ENCODE measurements at regions not wholly inside any gene's neighbourhood (a gene's known extent, or its start where the extent isn't known, plus 50 kb on each side); places are given as distances from the start of the nearest gene placed in this dataset.

DNA sequence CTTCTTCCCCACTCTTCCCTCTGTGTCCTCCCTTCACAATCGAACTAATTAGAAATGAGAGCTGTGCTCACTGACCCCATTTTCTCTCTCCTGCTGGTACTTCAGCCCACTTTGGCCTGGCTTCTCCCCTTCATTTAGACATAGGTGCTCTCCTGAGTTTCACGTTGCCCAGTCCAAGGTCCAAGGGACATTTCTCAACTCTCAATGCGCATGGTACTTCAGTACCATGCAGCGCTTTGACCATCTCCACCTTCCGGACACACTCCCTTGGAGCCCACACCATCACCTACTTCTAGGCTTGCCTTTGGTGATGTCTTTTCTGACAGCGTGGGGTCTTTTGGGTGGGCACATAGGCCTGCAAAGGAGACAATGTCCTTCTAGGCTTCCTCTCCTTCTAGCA lies 99.7 kb downstream of the ABHD5 start:
- H3K4ac ChIP-seq (ENCODE audit: low read length) = no peak overlapping the region
- no peak overlapping the region for H2AFZ ChIP-seq (ENCODE audit: low read length)
- no peak overlapping the region for H2BK12ac ChIP-seq (ENCODE audit: low read length)
- peaks cover 0 to 2% of the 10 kb centered on the region in 2 donors for H3K4me1 ChIP-seq (ENCODE audit: control insufficient read depth in 2 of 2, insufficient read depth in 1 of 2, low read depth in 1 of 2, low read length in 2 of 2)
- WGBS, 2 donors (ENCODE audit: extremely low coverage in 2 of 2, insufficient read length in 2 of 2, insufficient replicate concordance in 1 of 2) = no CpG with 5 or more reads among the region's 6 CpGs
- H3K4me3 ChIP-seq (ENCODE audit: low read length in 2 of 2) = no peak overlapping the region
- peaks cover 0 to 11% (median 0%) of the 10 kb centered on the region in 3 experiments for H3K27me3 ChIP-seq (ENCODE audit: control insufficient read depth in 3 of 3, insufficient read depth in 3 of 3, low read depth in 1 of 3, low read length in 3 of 3)
- H3K27ac ChIP-seq (replicated peaks; ENCODE audit: low read length) = no peak overlapping the region
- H4K91ac ChIP-seq (ENCODE audit: low read depth, low read length, poor library complexity) = no peak overlapping the region
- H3K14ac ChIP-seq (ENCODE audit: low read length) = no peak overlapping the region
- H2BK5ac ChIP-seq (ENCODE audit: low read length) = no peak overlapping the region
- H3K9me3 ChIP-seq (replicated peaks in 1 of 2; ENCODE audit: control insufficient read depth in 2 of 2, insufficient read depth in 1 of 2, low read depth in 1 of 2, low read length in 2 of 2) = no peaks in the 10 kb centered on the region
- no peaks in the 10 kb centered on the region for H3K79me1 ChIP-seq (ENCODE audit: low read depth, low read length)
- DNase-seq (ENCODE audit: low spot score) = no peak
- no peak overlapping the region for H3K18ac ChIP-seq (ENCODE audit: low read length)
- no peak overlapping the region for H3K23ac ChIP-seq (ENCODE audit: low read depth, low read length, poor library complexity)
- H3K4me2 ChIP-seq (ENCODE audit: insufficient read depth, low read length, poor library complexity, severe bottlenecking) = no peak overlapping the region
- no peak overlapping the region for H2BK120ac ChIP-seq (ENCODE audit: low read depth, low read length)
- no peak overlapping the region for H4K8ac ChIP-seq (ENCODE audit: low read depth, low read length)
- H3K9ac ChIP-seq (ENCODE audit: low read depth, low read length, poor library complexity) = no peak overlapping the region
- no peak overlapping the region for H2BK15ac ChIP-seq (ENCODE audit: low read length)
- H3K36me3 ChIP-seq (replicated peaks in 1 of 2; ENCODE audit: control insufficient read depth in 2 of 2, insufficient read depth in 2 of 2, low read length in 2 of 2) = no peaks in the 10 kb centered on the region
- H2AK5ac ChIP-seq (ENCODE audit: low read depth, low read length) = no peak overlapping the region

DNA sequence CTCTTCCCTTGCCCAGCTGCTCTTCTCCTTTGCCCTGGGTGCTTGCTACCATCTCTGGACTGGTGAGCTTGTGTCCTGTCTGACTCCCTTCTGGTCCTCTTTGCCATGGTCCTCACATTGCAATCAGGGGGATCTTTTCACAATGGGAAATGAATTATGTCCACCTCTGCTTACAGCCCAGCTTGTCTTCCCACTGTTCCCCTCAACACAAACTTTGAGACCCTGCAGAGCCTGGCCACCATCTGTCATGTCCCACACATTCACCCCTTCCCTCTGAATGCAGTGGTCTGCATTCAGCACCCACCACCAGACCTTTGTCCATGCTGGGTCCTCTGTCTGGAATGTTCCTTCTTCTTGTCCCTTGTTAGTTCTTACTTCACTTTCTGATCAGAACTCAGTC lies 100.5 kb downstream of the ABHD5 start:
- Histone ChIP-seq H3K9me3 (replicated peaks in 1 of 2; ENCODE audit: control insufficient read depth in 2 of 2, insufficient read depth in 1 of 2, low read depth in 1 of 2, low read length in 2 of 2) (no peaks in the 10 kb centered on the region), H2AK5ac (ENCODE audit: low read depth, low read length) (no peak overlapping the region), H4K91ac (ENCODE audit: low read depth, low read length, poor library complexity) (no peak overlapping the region), H3K4me1 (ENCODE audit: control insufficient read depth in 2 of 2, insufficient read depth in 1 of 2, low read depth in 1 of 2, low read length in 2 of 2) (no peaks in the 10 kb centered on the region), H3K79me1 (ENCODE audit: low read depth, low read length) (no peaks in the 10 kb centered on the region), H3K4ac (ENCODE audit: low read length) (no peak overlapping the region), H4K8ac (ENCODE audit: low read depth, low read length) (no peak overlapping the region), H2BK15ac (ENCODE audit: low read length) (no peak overlapping the region), H2BK12ac (ENCODE audit: low read length) (no peak overlapping the region), H3K4me3 (ENCODE audit: low read length in 2 of 2) (no peak overlapping the region), H2AFZ (ENCODE audit: low read length) (no peak overlapping the region), H3K27me3 (ENCODE audit: control insufficient read depth in 3 of 3, insufficient read depth in 3 of 3, low read depth in 1 of 3, low read length in 3 of 3) (peaks cover 0 to 15% (median 0%) of the 10 kb centered on the region in 3 experiments), H2BK120ac (ENCODE audit: low read depth, low read length) (no peak overlapping the region), H2BK5ac (ENCODE audit: low read length) (no peak overlapping the region), H3K36me3 (replicated peaks in 1 of 2; ENCODE audit: control insufficient read depth in 2 of 2, insufficient read depth in 2 of 2, low read length in 2 of 2) (no peaks in the 10 kb centered on the region), H3K4me2 (ENCODE audit: insufficient read depth, low read length, poor library complexity, severe bottlenecking) (no peak overlapping the region), H3K23ac (ENCODE audit: low read depth, low read length, poor library complexity) (no peak overlapping the region), H3K14ac (ENCODE audit: low read length) (no peak overlapping the region), H3K9ac (ENCODE audit: low read depth, low read length, poor library complexity) (no peak overlapping the region), H3K18ac (ENCODE audit: low read length) (no peak overlapping the region), H3K27ac (replicated peaks; ENCODE audit: low read length) (no peak overlapping the region)
- no peak for DNase-seq (ENCODE audit: low spot score)

DNA sequence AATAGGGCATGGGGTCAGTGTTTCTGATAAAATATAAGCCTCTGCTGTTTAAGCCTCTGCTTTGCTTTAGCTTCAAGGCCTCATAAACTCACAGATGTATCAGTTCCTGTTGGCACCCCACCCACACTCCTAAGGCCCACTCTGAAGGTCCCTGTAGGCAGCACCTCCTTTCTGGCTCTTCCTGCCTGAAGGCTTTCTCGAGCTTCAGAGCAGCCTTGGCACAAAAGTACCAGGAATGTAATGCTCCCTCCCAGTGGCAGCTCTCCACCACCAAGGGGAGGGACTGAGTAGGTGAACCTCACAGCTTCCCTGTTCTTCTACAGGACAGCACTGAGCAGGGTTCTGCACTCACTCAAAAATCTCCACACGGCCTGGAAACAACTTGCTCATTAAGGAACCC lies 102.2 kb downstream of the ABHD5 start:
- no peak overlapping the region for H3K27ac ChIP-seq (replicated peaks; ENCODE audit: low read length)
- no peak overlapping the region for H2BK15ac ChIP-seq (ENCODE audit: low read length)
- H2AFZ ChIP-seq (ENCODE audit: low read length) = no peak overlapping the region
- no peak overlapping the region for H3K4me3 ChIP-seq (ENCODE audit: low read length in 2 of 2)
- H3K18ac ChIP-seq (ENCODE audit: low read length) = no peak overlapping the region
- H2BK12ac ChIP-seq (ENCODE audit: low read length) = no peak overlapping the region
- H3K9ac ChIP-seq (ENCODE audit: low read depth, low read length, poor library complexity) = no peak overlapping the region
- H3K4ac ChIP-seq (ENCODE audit: low read length) = no peak overlapping the region
- H3K9me3 ChIP-seq (replicated peaks in 1 of 2; ENCODE audit: control insufficient read depth in 2 of 2, insufficient read depth in 1 of 2, low read depth in 1 of 2, low read length in 2 of 2) = peaks cover 0 to under 1% of the 10 kb centered on the region in 2 donors
- H3K79me1 ChIP-seq (ENCODE audit: low read depth, low read length) = no peaks in the 10 kb centered on the region
- H3K36me3 ChIP-seq (replicated peaks in 1 of 2; ENCODE audit: control insufficient read depth in 2 of 2, insufficient read depth in 2 of 2, low read length in 2 of 2) = no peaks in the 10 kb centered on the region
- peaks cover 0 to 16% (median 0%) of the 10 kb centered on the region in 3 experiments for H3K27me3 ChIP-seq (ENCODE audit: control insufficient read depth in 3 of 3, insufficient read depth in 3 of 3, low read depth in 1 of 3, low read length in 3 of 3)
- DNase-seq (ENCODE audit: low spot score) = no peak
- H3K4me2 ChIP-seq (ENCODE audit: insufficient read depth, low read length, poor library complexity, severe bottlenecking) = no peak overlapping the region
- H3K23ac ChIP-seq (ENCODE audit: low read depth, low read length, poor library complexity) = no peak overlapping the region
- no peak overlapping the region for H3K14ac ChIP-seq (ENCODE audit: low read length)
- H4K91ac ChIP-seq (ENCODE audit: low read depth, low read length, poor library complexity) = no peak overlapping the region
- H2AK5ac ChIP-seq (ENCODE audit: low read depth, low read length) = no peak overlapping the region
- no peak overlapping the region for H2BK120ac ChIP-seq (ENCODE audit: low read depth, low read length)
- H4K8ac ChIP-seq (ENCODE audit: low read depth, low read length) = no peak overlapping the region
- no peak overlapping the region for H2BK5ac ChIP-seq (ENCODE audit: low read length)
- H3K4me1 ChIP-seq (ENCODE audit: control insufficient read depth in 2 of 2, insufficient read depth in 1 of 2, low read depth in 1 of 2, low read length in 2 of 2) = no peaks in the 10 kb centered on the region
- WGBS, 2 donors (ENCODE audit: extremely low coverage in 2 of 2, insufficient read length in 2 of 2, insufficient replicate concordance in 1 of 2) = no CpG with 5 or more reads among the region's 2 CpGs

DNA sequence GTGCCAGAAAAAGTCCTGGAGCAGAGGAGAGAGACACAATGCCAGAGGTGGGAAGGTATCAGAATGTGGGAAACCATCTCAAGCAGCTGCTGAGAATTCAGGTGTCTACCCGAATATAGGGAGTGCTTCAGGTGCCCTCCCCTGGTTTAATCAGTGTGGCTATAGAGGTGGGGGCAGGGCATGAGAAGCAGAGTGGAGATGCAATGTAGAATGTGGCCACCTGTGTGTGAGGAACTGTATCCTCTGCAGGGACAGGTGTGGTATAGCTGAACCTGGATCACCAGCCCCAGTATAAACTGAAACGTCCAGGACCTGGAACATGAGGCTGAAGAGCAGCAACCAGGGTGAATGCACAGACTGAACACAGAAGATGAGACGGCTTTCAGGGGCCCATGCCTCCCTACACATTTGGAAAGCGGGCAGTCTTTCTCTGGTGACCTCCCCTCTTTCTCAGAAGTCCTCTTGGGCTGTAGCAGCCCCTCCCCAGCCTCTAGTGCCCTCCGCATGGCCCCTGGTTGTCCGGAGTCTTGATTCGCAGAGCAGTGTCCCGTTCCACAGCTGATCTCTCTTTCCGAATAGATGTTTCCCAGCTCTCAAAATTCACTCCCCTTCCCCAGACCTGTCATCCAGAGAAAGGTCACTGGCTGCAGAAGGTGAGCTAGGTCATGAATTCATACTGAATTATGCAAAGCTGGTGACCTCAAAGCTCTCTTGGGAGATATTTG lies 103.1 kb downstream of the ABHD5 start:
- H2AFZ ChIP-seq (ENCODE audit: low read length) = no peak overlapping the region
- H3K23ac ChIP-seq (ENCODE audit: low read depth, low read length, poor library complexity) = no peak overlapping the region
- WGBS, 2 donors (ENCODE audit: extremely low coverage in 2 of 2, insufficient read length in 2 of 2, insufficient replicate concordance in 1 of 2) = no CpG with 5 or more reads among the region's 9 CpGs
- no peaks in the 10 kb centered on the region for H3K36me3 ChIP-seq (replicated peaks in 1 of 2; ENCODE audit: control insufficient read depth in 2 of 2, insufficient read depth in 2 of 2, low read length in 2 of 2)
- no peak for DNase-seq (ENCODE audit: low spot score)
- no peak overlapping the region for H3K27ac ChIP-seq (replicated peaks; ENCODE audit: low read length)
- H3K14ac ChIP-seq (ENCODE audit: low read length) = no peak overlapping the region
- H3K4ac ChIP-seq (ENCODE audit: low read length) = no peak overlapping the region
- no peak overlapping the region for H3K9ac ChIP-seq (ENCODE audit: low read depth, low read length, poor library complexity)
- H3K9me3 ChIP-seq (replicated peaks in 1 of 2; ENCODE audit: control insufficient read depth in 2 of 2, insufficient read depth in 1 of 2, low read depth in 1 of 2, low read length in 2 of 2) = peaks cover 0 to 1% of the 10 kb centered on the region in 2 donors
- H2BK15ac ChIP-seq (ENCODE audit: low read length) = no peak overlapping the region
- no peaks in the 10 kb centered on the region for H3K4me1 ChIP-seq (ENCODE audit: control insufficient read depth in 2 of 2, insufficient read depth in 1 of 2, low read depth in 1 of 2, low read length in 2 of 2)
- H3K18ac ChIP-seq (ENCODE audit: low read length) = peak overlapping the region; percentile 35
- H3K4me2 ChIP-seq (ENCODE audit: insufficient read depth, low read length, poor library complexity, severe bottlenecking) = no peak overlapping the region
- H4K91ac ChIP-seq (ENCODE audit: low read depth, low read length, poor library complexity) = no peak overlapping the region
- H3K4me3 ChIP-seq (ENCODE audit: low read length in 2 of 2) = no peak overlapping the region
- no peak overlapping the region for H2AK5ac ChIP-seq (ENCODE audit: low read depth, low read length)
- no peaks in the 10 kb centered on the region for H3K79me1 ChIP-seq (ENCODE audit: low read depth, low read length)
- no peak overlapping the region for H2BK5ac ChIP-seq (ENCODE audit: low read length)
- peaks cover 0 to 13% (median 0%) of the 10 kb centered on the region in 3 experiments for H3K27me3 ChIP-seq (ENCODE audit: control insufficient read depth in 3 of 3, insufficient read depth in 3 of 3, low read depth in 1 of 3, low read length in 3 of 3)
- H2BK12ac ChIP-seq (ENCODE audit: low read length) = no peak overlapping the region
- no peak overlapping the region for H4K8ac ChIP-seq (ENCODE audit: low read depth, low read length)
- H2BK120ac ChIP-seq (ENCODE audit: low read depth, low read length) = no peak overlapping the region

Data from neuronal stem cell (in vitro differentiated cells).